ENCODE measurements at regions not wholly inside any gene's neighbourhood (a gene's known extent, or its start where the extent isn't known, plus 50 kb on each side); places are given as distances from the start of the nearest gene placed in this dataset.
A peak's percentile ranks its signal among the peaks of the same experiment; 100 is the strongest.

DNA sequence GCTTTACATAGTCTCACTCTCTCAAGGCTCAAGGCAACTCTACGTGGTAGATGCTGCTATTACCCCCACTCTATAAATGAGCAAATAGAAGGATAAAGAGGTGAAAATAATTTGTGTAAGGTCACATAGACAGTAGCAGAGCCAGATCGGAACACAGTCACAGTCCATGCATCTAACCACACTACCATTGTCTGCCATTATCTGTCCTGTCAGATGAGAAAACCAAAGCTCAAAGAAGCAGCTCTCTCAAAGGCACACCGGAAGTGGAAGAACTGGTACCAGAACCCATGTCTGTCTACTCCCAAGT is 134.4 kb upstream of the NUDT4 start:
- DNase-seq (ENCODE audit: extremely low spot score) = no peak
- Histone ChIP-seq H3K4me1 (ENCODE audit: insufficient read depth) (no peaks in the 10 kb centered on the region), H3K36me3 (ENCODE audit: insufficient read depth) (no peaks in the 10 kb centered on the region), H3K27ac (ENCODE audit: low read depth) (no peak overlapping the region), H3K4me3 (ENCODE audit: low read depth, low read length) (no peak overlapping the region)
- 81% methylated on average over 3 of the region's 3 CpGs for WGBS

DNA sequence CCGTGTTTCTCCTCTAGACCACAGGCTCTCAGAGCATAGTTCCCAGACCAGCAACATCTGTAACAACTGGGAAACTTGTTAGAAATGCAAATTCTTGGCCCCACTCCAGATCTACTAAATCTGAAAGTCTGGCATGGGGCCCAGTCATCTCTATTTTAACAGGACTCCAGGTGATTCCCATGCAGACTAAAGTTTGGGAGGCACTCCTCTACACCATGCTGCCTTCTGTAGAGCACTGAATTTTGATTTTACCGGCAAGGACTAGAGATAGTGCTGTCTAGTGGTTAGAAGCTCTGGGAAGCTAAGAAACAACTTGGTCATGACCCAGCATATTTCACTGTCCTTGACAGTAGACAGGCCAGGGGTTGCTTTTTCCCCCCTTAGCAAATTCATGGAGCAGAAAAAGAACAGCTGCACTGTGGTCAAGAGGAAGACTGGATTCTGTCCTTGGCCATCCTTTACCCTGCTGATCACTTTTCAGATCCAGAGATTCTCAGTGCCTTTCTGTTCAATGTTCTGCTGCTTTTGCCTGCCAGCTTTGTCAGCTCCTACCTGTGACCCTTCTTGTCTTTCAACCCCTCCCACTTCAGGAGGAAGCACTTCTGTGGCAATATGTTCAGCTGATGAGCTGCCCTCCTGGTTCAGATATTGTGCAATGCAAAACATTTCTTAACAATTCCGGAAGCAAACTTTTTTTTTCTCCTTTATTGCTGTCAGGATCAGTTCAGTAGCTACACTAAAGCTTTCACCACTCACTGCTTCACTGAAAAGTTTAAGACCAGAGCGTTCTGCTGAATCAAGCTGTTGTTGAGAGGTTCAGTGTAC is 133.8 kb upstream of the NUDT4 start:
- peak; percentile 28 for DNase-seq (ENCODE audit: extremely low spot score)
- WGBS = 36% methylated on average over 4 of the region's 4 CpGs
- no peaks in the 10 kb centered on the region for H3K4me1 ChIP-seq (ENCODE audit: insufficient read depth)
- no peaks in the 10 kb centered on the region for H3K36me3 ChIP-seq (ENCODE audit: insufficient read depth)
- no peak overlapping the region for H3K4me3 ChIP-seq (ENCODE audit: low read depth, low read length)
- no peak overlapping the region for H3K27ac ChIP-seq (ENCODE audit: low read depth)

DNA sequence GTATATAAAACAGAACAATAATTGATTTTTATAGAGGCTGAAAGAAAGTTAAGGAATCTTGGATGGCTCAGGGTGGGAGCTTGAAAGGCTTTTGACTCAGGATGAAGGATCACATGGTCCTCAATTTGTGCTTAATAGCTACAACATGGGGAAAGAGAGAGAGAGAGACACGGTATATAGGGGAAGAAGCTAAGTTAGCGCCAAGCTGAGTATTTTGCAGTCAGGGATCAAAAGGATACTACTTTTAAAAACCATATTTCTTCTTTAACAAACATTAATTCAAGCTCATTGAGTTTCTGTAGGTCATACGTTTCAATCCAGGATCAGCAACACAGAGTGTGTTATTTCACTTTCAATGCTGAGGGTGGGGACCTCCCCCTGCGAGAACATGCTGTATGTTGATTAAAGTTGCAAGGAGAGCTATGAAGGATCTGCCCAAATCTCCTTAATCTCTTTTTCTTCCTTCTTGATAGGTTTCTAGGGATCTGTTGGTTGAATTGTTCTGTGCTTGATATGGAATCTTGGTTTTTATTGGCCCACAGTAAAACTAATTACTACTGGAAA is 133.1 kb upstream of the NUDT4 start:
- 81% methylated on average over 4 of the region's 4 CpGs for WGBS
- DNase-seq (ENCODE audit: extremely low spot score) = no peak
- H3K36me3 ChIP-seq (ENCODE audit: insufficient read depth) = no peaks in the 10 kb centered on the region
- no peaks in the 10 kb centered on the region for H3K4me1 ChIP-seq (ENCODE audit: insufficient read depth)
- H3K27ac ChIP-seq (ENCODE audit: low read depth) = no peak overlapping the region
- H3K4me3 ChIP-seq (ENCODE audit: low read depth, low read length) = no peak overlapping the region

DNA sequence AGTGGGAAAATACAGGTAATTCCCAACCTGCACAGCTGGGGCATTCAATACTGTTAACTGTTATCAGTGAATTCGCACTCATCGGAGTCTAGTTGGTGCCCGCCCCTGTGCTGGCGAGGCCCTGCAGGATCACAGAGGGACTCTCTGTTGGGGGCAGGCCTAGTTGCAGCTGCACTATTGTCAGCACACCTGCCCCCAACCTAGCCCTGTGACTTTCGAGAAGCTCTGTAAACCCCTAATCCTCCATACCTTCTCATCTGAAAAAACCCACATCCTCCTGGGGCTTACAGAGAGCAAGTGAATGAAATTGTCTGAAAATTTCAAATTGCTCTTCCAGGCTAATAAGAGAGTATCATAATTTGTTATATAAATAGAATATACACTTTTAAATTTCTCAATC is 132.2 kb upstream of the NUDT4 start:
- WGBS = 97% methylated on average over 5 of the region's 5 CpGs

DNA sequence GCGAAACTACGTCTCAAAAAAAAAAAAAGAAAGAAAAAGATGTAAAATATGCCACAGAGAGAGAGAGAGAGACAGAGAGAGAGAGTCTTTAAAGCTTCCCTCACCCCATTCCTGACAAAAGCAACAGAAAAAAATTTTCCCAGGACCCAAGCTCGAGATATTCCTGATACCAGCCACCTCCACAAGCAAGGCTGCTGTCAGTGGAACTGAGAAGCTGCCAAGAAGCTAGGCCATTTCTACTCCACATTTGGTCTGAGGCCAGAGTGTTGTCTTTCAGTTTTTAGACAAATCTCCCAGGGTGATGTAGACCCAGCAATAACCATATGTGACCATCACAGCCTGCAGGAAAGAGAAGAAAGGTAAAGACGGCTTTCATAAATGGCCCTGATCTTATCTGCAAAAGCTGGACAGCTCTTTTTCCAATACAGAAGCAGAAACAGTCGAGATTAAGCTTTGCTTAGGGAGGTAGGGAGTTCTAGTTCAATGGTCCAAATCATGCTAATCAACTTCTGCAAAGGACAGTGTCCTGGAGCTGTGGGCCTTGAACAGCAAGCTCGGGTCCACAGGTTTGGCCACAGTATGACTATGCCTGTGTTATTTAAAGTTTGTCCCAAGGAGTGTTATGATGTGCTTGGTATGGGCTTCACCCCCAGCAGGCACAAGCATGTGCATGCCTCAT is 130.3 kb upstream of the NUDT4 start:
- DNase-seq (ENCODE audit: extremely low spot score) = no peak
- Histone ChIP-seq H3K36me3 (ENCODE audit: insufficient read depth) (no peaks in the 10 kb centered on the region), H3K4me1 (ENCODE audit: insufficient read depth) (no peaks in the 10 kb centered on the region), H3K27ac (ENCODE audit: low read depth) (no peak overlapping the region), H3K4me3 (ENCODE audit: low read depth, low read length) (no peak overlapping the region)
- WGBS = 63% methylated on average over 6 of the region's 6 CpGs

More for the DNA sequence above, 132.2 kb upstream of the NUDT4 start:
- no peak for DNase-seq (ENCODE audit: extremely low spot score)
- H3K4me3 ChIP-seq (ENCODE audit: low read depth, low read length) = no peak overlapping the region
- H3K4me1 ChIP-seq (ENCODE audit: insufficient read depth) = no peaks in the 10 kb centered on the region
- no peak overlapping the region for H3K27ac ChIP-seq (ENCODE audit: low read depth)
- H3K36me3 ChIP-seq (ENCODE audit: insufficient read depth) = no peaks in the 10 kb centered on the region

DNA sequence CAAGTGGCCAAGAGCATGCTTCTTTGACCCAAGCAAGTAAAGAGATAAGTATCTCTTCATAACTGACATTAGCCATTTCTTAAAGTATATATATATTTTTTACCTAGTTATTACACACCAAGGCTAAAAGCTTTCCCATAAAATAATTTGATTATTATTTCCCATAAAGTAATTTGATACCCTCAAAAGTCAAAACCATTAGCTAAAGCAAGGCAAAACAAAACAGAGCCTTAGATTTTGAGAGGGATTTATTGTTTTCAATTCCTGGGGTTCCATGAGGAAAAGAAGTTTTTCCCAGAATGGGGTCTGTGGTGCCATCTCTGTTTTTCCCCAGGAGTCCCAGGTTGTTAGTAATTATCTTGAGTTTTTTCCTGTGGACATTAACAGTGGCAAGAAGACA is 125.5 kb upstream of the NUDT4 start:
- no peaks in the 10 kb centered on the region for H3K36me3 ChIP-seq (ENCODE audit: insufficient read depth)
- DNase-seq (ENCODE audit: extremely low spot score) = no peak
- no peak overlapping the region for H3K27ac ChIP-seq (ENCODE audit: low read depth)
- no peak overlapping the region for H3K4me3 ChIP-seq (ENCODE audit: low read depth, low read length)
- no peaks in the 10 kb centered on the region for H3K4me1 ChIP-seq (ENCODE audit: insufficient read depth)

DNA sequence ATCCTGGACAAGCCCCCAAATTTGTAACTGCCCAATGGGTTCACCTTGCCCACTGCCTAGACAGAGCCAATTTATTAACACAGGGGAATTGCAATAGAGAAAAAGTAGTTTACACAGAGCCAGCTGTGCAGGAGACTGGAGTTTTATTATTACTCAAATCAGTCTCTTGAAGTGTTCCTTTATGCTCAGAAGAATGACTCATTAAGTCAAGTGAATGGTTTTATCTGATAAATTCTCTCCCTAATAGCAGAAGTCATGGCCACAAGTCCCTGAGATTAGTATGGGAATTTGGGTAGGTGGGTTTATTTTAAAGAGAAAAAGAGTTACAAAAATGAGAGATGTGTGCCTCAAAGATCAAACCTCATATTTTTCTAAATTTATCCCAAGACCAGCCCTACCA is 122.8 kb upstream of the NUDT4 start:
- no peak for DNase-seq (ENCODE audit: extremely low spot score)
- Histone ChIP-seq H3K4me3 (ENCODE audit: low read depth, low read length) (no peak overlapping the region), H3K36me3 (ENCODE audit: insufficient read depth) (no peaks in the 10 kb centered on the region)

DNA sequence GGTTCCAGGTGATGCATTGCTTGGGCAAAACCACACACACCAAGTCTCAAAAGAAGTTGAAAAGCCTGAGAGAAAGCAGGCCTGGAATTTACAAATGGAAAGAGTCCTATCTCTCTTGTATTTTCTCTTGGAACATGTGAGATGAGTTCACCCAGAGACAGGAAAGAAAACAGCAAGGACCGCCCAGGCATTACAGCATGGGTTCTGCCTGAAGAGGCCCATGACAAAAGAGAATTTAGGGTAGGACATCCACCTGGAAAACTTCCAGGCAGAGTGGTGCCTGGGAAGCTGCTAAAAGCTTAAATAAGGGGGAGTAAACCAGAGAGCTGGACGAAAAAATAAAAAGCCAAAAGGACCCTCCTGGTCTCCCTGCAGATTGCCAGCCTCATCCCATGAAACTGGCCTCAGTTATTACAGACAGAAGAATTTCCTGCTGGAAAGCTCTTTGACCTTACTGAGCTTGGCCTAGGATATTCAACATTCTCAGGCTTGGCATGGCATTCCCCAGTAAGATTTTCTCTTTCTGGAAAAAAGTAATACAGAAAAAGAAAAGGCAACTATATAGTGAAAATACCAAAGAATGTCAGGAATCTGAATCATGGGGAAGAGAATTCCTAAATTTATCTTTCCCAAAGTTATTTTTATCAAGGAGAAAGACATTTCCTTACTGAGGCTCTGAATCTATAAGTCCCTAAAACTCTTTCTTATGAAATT is 121.3 kb upstream of the NUDT4 start:
- WGBS = 64% methylated on average over 2 of the region's 2 CpGs
- Histone ChIP-seq H3K36me3 (ENCODE audit: insufficient read depth) (no peaks in the 10 kb centered on the region), H3K4me1 (ENCODE audit: insufficient read depth) (no peaks in the 10 kb centered on the region), H3K4me3 (ENCODE audit: low read depth, low read length) (no peak overlapping the region), H3K27ac (ENCODE audit: low read depth) (no peak overlapping the region)
- DNase-seq (ENCODE audit: extremely low spot score) = no peak

More for the DNA sequence above, 122.8 kb upstream of the NUDT4 start:
- Histone ChIP-seq H3K27ac (ENCODE audit: low read depth) (no peak overlapping the region), H3K4me1 (ENCODE audit: insufficient read depth) (no peaks in the 10 kb centered on the region)

DNA sequence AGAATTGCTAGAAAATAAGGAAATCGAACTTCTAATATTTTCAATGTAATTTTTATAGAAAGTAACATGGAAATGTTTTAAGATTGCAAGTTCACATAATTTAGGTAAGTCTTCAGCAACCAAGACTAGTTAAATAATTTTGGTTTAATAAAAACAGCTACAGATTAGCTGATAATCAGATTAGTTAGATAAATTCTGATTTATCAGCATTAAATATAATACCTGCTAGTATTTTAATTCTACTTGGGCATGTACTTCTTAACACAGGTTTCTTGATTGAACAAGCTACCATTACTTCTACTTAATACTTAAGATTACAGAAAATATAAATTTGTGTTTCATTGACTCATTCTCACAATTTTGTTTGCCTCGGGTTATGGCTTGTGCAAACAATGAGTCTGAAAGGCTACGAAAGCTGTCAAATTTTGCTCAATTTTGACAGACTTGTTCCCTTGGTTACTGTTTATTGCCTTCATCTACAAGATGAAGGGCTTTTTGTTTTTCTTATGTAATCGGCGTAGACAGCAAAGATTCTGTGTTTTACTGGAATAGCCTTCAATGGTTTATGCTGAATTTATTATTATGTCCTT is 116.1 kb upstream of the NUDT4 start:
- 88% methylated on average over 5 of the region's 5 CpGs for WGBS
- no peak for DNase-seq (ENCODE audit: extremely low spot score)
- no peaks in the 10 kb centered on the region for H3K4me1 ChIP-seq (ENCODE audit: insufficient read depth)
- no peak overlapping the region for H3K4me3 ChIP-seq (ENCODE audit: low read depth, low read length)
- H3K27ac ChIP-seq (ENCODE audit: low read depth) = no peak overlapping the region
- H3K36me3 ChIP-seq (ENCODE audit: insufficient read depth) = no peaks in the 10 kb centered on the region

DNA sequence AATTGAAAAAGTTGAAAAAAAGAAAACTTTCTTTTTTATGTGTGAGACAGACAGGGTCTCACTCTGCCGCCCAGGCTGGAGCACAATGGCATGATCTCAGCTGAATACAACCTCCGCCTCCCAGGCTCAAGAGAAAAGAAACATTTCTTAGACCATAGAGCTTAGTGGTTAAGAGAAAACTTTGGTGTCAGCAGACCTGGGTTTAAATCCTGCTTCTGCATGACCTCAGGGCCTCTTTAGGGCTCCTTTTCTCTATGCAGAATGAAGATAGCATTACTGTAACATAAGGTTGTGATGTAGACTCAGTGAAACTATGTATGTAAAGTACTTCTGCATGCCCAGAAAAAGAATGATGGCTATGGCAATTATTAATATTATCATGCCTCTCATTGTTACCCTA is 104.7 kb upstream of the NUDT4 start:
- 94% methylated on average over 2 of the region's 2 CpGs for WGBS
- no peaks in the 10 kb centered on the region for H3K4me1 ChIP-seq (ENCODE audit: insufficient read depth)
- H3K4me3 ChIP-seq (ENCODE audit: low read depth, low read length) = no peak overlapping the region
- H3K27ac ChIP-seq (ENCODE audit: low read depth) = no peak overlapping the region
- no peaks in the 10 kb centered on the region for H3K36me3 ChIP-seq (ENCODE audit: insufficient read depth)
- DNase-seq (ENCODE audit: extremely low spot score) = no peak

DNA sequence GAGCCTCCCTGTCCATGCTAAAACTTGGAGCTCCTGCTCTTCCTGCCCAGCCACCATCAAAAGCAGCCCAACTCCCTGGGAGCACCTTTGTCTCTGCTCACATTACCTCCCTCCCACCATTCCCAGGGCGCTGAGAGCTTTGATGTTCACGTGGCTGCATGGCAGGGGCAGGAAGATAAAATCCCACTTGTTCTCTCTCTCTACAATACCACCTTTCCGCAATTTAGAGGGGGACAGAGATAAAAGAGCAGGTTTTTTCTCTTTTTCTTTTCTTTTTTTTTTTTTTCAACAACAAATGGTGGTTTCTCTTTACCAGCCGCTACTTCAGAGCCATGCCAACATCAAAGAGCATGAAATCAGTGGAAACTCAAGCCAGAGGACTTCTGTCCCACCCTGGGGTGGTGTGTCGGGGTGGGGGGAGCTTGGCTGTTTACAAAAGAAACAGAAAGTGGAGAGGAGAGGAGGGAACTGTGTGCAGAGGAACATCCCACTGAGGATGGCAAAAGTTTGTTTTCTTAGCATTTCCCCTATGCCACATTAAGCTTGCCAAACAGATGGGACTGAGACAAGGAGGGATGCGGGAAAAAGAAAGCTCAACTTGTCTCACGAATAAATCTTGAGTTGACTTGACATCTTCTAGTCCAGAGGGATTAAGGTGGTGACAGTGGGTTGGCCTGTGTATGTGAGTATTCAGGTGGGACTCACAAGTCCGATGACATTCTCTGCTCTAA is 103.7 kb upstream of the NUDT4 start:
- H3K4me1 ChIP-seq (ENCODE audit: insufficient read depth) = no peaks in the 10 kb centered on the region
- WGBS = 70% methylated on average over 8 of the region's 8 CpGs
- no peaks in the 10 kb centered on the region for H3K36me3 ChIP-seq (ENCODE audit: insufficient read depth)

DNA sequence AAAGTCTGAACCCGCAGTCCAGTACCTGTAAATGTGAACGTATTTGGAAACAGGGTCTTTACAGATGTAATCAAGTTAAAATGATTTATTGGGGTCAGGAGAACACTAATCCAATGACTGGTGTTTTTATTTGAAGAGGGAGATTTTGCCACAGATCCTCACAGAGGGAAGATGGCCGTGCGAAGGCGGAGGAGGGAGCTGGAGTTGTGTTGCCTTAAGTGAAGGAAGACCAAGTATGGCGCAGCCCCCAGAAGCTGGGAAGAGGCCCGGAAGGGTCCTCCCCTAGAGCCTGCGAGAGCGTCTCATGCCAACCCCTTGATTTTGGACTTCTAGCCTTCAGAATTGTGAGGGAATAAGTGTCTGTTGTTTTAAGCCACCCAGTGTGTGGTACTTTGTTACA is 102.8 kb upstream of the NUDT4 start:
- no peaks in the 10 kb centered on the region for H3K36me3 ChIP-seq (ENCODE audit: insufficient read depth)
- H3K4me3 ChIP-seq (ENCODE audit: low read depth, low read length) = no peak overlapping the region
- DNase-seq (ENCODE audit: extremely low spot score) = no peak
- no peak overlapping the region for H3K27ac ChIP-seq (ENCODE audit: low read depth)
- WGBS = 85% methylated on average over 9 of the region's 9 CpGs
- H3K4me1 ChIP-seq (ENCODE audit: insufficient read depth) = no peaks in the 10 kb centered on the region

More for the DNA sequence above, 103.7 kb upstream of the NUDT4 start:
- DNase-seq (ENCODE audit: extremely low spot score) = no peak
- Histone ChIP-seq H3K4me3 (ENCODE audit: low read depth, low read length) (no peak overlapping the region), H3K27ac (ENCODE audit: low read depth) (no peak overlapping the region)

DNA sequence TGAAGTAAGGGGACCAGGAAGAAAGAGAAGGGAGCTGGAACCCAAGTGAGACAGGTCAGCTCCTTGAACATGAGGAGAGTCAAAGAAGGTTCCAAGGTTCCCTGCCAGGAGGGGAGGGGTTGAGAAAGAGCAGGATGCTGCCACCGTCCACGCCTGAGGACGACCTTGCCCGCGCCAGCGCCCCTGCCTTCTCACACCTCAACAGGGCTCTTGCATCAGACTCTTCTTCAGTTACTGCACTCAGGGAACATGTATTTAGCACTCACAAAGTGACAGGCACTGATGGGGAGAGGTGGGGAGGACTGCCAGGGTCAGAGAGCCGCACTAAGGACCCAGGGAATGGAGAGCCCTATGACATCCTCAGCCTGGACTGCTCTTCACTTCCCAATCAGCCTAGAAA is 102.1 kb upstream of the NUDT4 start:
- Histone ChIP-seq H3K4me1 (ENCODE audit: insufficient read depth) (no peaks in the 10 kb centered on the region), H3K36me3 (ENCODE audit: insufficient read depth) (no peaks in the 10 kb centered on the region), H3K27ac (ENCODE audit: low read depth) (no peak overlapping the region), H3K4me3 (ENCODE audit: low read depth, low read length) (no peak overlapping the region)
- DNase-seq (ENCODE audit: extremely low spot score) = no peak
- 88% methylated on average over 7 of the region's 7 CpGs for WGBS

Measured in urinary bladder (tissue), 3 donors.